Endothelial cell of umbilical vein (primary cell): ENCODE measurements at regions not wholly inside any gene's neighbourhood (a gene's known extent, or its start where the extent isn't known, plus 50 kb on each side); places are given as distances from the start of the nearest gene placed in this dataset.

Experiments
- BruUV-seq: library from RNA; stranded (reverse); fragments of 400-500 nt; replicated peaks from 2 replicates; lab custom pipeline; 2021; lab: Mats Ljungman, UMichigan
- CTCF ChIA-PET: fragments of 300-600, 350-600 bp; sonication (Branson Sonifier 250); formaldehyde crosslinking; loops from one replicate; lab custom pipeline; 2021; ENCODE audit warnings: antibody characterized with exemption, inconsistent platforms; lab: Charles Lee
- POLR2A ChIA-PET: fragments of 300-600, 350-600 bp; sonication (Branson Sonifier 250); formaldehyde crosslinking; loops from one replicate; lab custom pipeline; 2021; ENCODE audit warnings: antibody characterized with exemption, inconsistent platforms; lab: Charles Lee
- DNase-seq: peaks from one replicate; pipeline ENCODE4 v3.0.0-alpha.2; 2011; ENCODE audit warnings: low read depth, low spot score
- FAIRE-seq: peaks from 2 replicates; lab custom pipeline; 2011; peaks lifted over from hg19 to GRCh38; lab: Jason Lieb, UNC
- H2AFZ ChIP-seq: 2 replicates; pipeline ENCODE4 v1.6.0; 2012; ENCODE audit warnings: low read depth, low read length, control low read depth, inconsistent platforms
- H3K27ac ChIP-seq: 2 replicates; pipeline ENCODE4 v1.5.1; 2011; ENCODE audit warnings: low read depth, mild to moderate bottlenecking, control low read depth, low read length, moderate library complexity; ENCODE audit not compliant: insufficient read depth
- H3K27me3 ChIP-seq, 2 experiments: 2 replicates each; pipeline versions ENCODE4 v1.6.0 to v1.6.1; 2011; ENCODE audit warnings: low read length in 2 of 2, mixed read lengths in 1 of 2; ENCODE audit not compliant: control insufficient read depth in 2 of 2, insufficient read depth in 2 of 2
- H3K36me3 ChIP-seq, 2 experiments: 2 replicates in 1 of 2; 3 replicates in 1 of 2; pipeline ENCODE4 v1.5.1; 2011; ENCODE audit warnings: low read length in 2 of 2, mild to moderate bottlenecking in 1 of 2, moderate library complexity in 1 of 2; ENCODE audit not compliant: control insufficient read depth in 2 of 2, insufficient read depth in 2 of 2; ENCODE audit errors: extremely low read depth in 1 of 2
- H3K4me1 ChIP-seq: 3 replicates; pipeline ENCODE4 v1.5.1; 2011; ENCODE audit warnings: mild to moderate bottlenecking, low read length; ENCODE audit not compliant: control insufficient read depth, insufficient read depth; ENCODE audit errors: extremely low read depth
- H3K4me2 ChIP-seq: 2 replicates; pipeline ENCODE4 v1.6.1; 2011; ENCODE audit warnings: low read length, control low read depth, mixed read lengths; ENCODE audit not compliant: insufficient read depth
- H3K4me3 ChIP-seq, 3 experiments: fragments of 200-600 bp in 1 of 3; sonication (generic), shearing (Covaris generic) in 1 of 3; replicated peaks in 1 of 3; 2 replicates each; pipeline ENCODE4 v1.5.1; 2011 to 2016; ENCODE audit warnings: control low read depth in 3 of 3, low read length in 3 of 3, mild to moderate bottlenecking in 2 of 3, inconsistent platforms in 1 of 3, low read depth in 1 of 3, moderate library complexity in 1 of 3; ENCODE audit not compliant: insufficient read depth in 1 of 3
- H3K79me2 ChIP-seq: 2 replicates; pipeline ENCODE4 v1.6.0; 2012; ENCODE audit warnings: low read length, inconsistent platforms; ENCODE audit not compliant: control insufficient read depth, insufficient read depth
- H3K9ac ChIP-seq: replicated peaks from 2 replicates; pipeline ENCODE3; 2011; ENCODE audit warnings: low read length, control low read depth; ENCODE audit not compliant: insufficient read depth; ENCODE audit errors: extremely low read depth
- H3K9me1 ChIP-seq: replicated peaks from 3 replicates; pipeline ENCODE4 v1.6.0; 2011; ENCODE audit warnings: mild to moderate bottlenecking, low read length; ENCODE audit not compliant: control insufficient read depth, insufficient read depth; ENCODE audit errors: extremely low read depth
- H3K9me3 ChIP-seq: replicated peaks from 2 replicates; pipeline ENCODE4 v1.5.1; 2012; ENCODE audit warnings: low read length, inconsistent platforms; ENCODE audit not compliant: control insufficient read depth, insufficient read depth
- H4K20me1 ChIP-seq: replicated peaks from 2 replicates; pipeline ENCODE3; 2011; ENCODE audit warnings: mild to moderate bottlenecking, low read length; ENCODE audit not compliant: control insufficient read depth, insufficient read depth; ENCODE audit errors: extremely low read depth
- EZH2 ChIP-seq: IDR thresholded peaks from 2 replicates; pipeline ENCODE4 v1.6.1; 2012; ENCODE audit warnings: borderline replicate concordance, low read depth, mild to moderate bottlenecking, moderate library complexity, low read length, inconsistent platforms; ENCODE audit not compliant: severe bottlenecking
- FOS ChIP-seq: IDR thresholded peaks from 2 replicates; pipeline ENCODE4 v1.6.1; 2011; ENCODE audit warnings: mild to moderate bottlenecking, low read length, moderate library complexity, borderline replicate concordance; ENCODE audit not compliant: insufficient read depth
- GATA2 ChIP-seq: IDR thresholded peaks from 2 replicates; pipeline ENCODE4 v1.7.0; 2011; ENCODE audit warnings: low read depth, mild to moderate bottlenecking, moderate library complexity, mixed read lengths, low read length; ENCODE audit not compliant: insufficient read length, insufficient read depth
- JUN ChIP-seq: IDR thresholded peaks from 2 replicates; pipeline ENCODE4 v1.6.1; 2011; ENCODE audit warnings: borderline replicate concordance, low read depth; ENCODE audit not compliant: insufficient read length, insufficient read depth
- MYC ChIP-seq: IDR thresholded peaks from one replicate; pipeline ENCODE4 v1.6.1; 2011; ENCODE audit warnings: mild to moderate bottlenecking, low read depth, low read length
- POLR2A ChIP-seq: IDR thresholded peaks from 2 replicates; pipeline ENCODE4 v1.6.1; 2012; ENCODE audit warnings: low read depth, mild to moderate bottlenecking, control low read depth, low read length
- POLR2AphosphoS5 ChIP-seq: IDR thresholded peaks from 2 replicates; pipeline ENCODE4 v1.6.1; 2012; ENCODE audit warnings: low read depth, mild to moderate bottlenecking, control low read depth, low read length, moderate library complexity; ENCODE audit not compliant: insufficient read depth
- dilution Hi-C: fragments of 300-500 bp; cut with MboI; formaldehyde crosslinking; loops from one replicate; pipeline ENCODE4 v1.15.0; 2019; ENCODE audit warnings: low sequenced_read_pairs; ENCODE audit not compliant: extremely low pct_ligation_motif_present
- intact Hi-C: fragments of 100-400 bp; cut with micrococcal nuclease; formaldehyde crosslinking; loops from one replicate; pipeline ENCODE4 v1.10.0; 2022
- TF ChIP-seq, protein P1 (sequence below): IDR thresholded peaks from 2 replicates; pipeline ENCODE4 v1.6.1; 2011; ENCODE audit not compliant: insufficient read depth, insufficient read length
- TF ChIP-seq, protein P2 (sequence below), 2 donors: IDR thresholded peaks; 1 replicate in 1 of 2; 2 replicates in 1 of 2; pipeline ENCODE4 v1.5.1; 2011; ENCODE audit warnings: low read length in 2 of 2, mild to moderate bottlenecking in 2 of 2, moderate library complexity in 2 of 2, control low read depth in 1 of 2, inconsistent platforms in 1 of 2, low read depth in 1 of 2; ENCODE audit not compliant: insufficient read depth in 1 of 2; ENCODE audit errors: extremely low read depth in 1 of 2

DNA sequence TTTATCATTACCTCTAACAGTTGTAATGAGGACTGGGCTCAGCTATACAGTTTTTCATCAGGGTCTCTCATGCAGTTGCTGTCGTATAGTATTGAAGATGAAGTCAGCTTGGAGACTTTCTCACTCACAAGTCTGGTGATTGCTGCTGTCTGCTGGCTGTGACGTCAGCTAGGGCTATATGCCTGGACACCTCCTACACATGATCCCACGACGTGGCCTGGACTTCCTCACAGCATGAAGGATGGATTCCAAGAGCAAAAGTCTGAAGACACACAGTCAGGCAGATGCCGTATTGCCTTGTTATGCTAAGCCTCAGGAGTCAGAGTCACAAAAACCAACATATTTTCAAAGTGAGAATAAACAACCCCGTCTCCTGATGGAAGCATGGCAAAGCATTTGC, 193.3 kb downstream of the LURAP1L start:
- no peaks in the 10 kb centered on the region for H3K9me3 ChIP-seq
- dilution Hi-C loops (no loop called here), intact Hi-C loops (no loop called here)
- no peaks in the 10 kb centered on the region for H4K20me1 ChIP-seq
- peak overlapping the region; percentile 35 for H2AFZ ChIP-seq
- H3K27ac ChIP-seq: no peak overlapping the region
- POLR2A ChIA-PET: no interaction called here
- BruUV-seq: no TSS peak
- FAIRE-seq: no peak
- H3K36me3 ChIP-seq: no peaks in the 10 kb centered on the region
- no peak for DNase-seq
- H3K27me3 ChIP-seq: no peaks in the 10 kb centered on the region
- CTCF ChIA-PET: no interaction called here
- H3K4me1 ChIP-seq: no peaks in the 10 kb centered on the region
- no peak overlapping the region for H3K9ac ChIP-seq
- H3K4me2 ChIP-seq: no peak overlapping the region
- H3K9me1 ChIP-seq: no peaks in the 10 kb centered on the region
- TF ChIP-seq, protein P1, sequence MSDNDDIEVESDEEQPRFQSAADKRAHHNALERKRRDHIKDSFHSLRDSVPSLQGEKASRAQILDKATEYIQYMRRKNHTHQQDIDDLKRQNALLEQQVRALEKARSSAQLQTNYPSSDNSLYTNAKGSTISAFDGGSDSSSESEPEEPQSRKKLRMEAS: no peak
- TF ChIP-seq FOS (no peak), MYC (no peak), POLR2A (no peak), JUN (no peak), GATA2 (no peak), POLR2AphosphoS5 (no peak), EZH2 (no peak)
- TF ChIP-seq, protein P2, sequence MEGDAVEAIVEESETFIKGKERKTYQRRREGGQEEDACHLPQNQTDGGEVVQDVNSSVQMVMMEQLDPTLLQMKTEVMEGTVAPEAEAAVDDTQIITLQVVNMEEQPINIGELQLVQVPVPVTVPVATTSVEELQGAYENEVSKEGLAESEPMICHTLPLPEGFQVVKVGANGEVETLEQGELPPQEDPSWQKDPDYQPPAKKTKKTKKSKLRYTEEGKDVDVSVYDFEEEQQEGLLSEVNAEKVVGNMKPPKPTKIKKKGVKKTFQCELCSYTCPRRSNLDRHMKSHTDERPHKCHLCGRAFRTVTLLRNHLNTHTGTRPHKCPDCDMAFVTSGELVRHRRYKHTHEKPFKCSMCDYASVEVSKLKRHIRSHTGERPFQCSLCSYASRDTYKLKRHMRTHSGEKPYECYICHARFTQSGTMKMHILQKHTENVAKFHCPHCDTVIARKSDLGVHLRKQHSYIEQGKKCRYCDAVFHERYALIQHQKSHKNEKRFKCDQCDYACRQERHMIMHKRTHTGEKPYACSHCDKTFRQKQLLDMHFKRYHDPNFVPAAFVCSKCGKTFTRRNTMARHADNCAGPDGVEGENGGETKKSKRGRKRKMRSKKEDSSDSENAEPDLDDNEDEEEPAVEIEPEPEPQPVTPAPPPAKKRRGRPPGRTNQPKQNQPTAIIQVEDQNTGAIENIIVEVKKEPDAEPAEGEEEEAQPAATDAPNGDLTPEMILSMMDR (IDR thresholded peaks at IDR 0.05; ENCODE audit: extremely low read depth in 1 of 2, insufficient read depth in 1 of 2, low read depth in 1 of 2, low read length in 2 of 2): no peak
- H3K79me2 ChIP-seq: no peaks in the 10 kb centered on the region
- H3K4me3 ChIP-seq: no peak overlapping the region
